GM19463 (cell line): ENCODE measurements at regions not wholly inside any gene's neighbourhood (a gene's known extent, or its start where the extent isn't known, plus 50 kb on each side); places are given as distances from the start of the nearest gene placed in this dataset.

Experiments
- ATAC-seq: cut with Tn5 transposase; IDR thresholded peaks from one replicate; pipeline ENCODE4 v1.9.1; 2021; ENCODE audit warnings: mild to moderate bottlenecking, moderate library complexity; ENCODE audit not compliant: unreplicated experiment

DNA sequence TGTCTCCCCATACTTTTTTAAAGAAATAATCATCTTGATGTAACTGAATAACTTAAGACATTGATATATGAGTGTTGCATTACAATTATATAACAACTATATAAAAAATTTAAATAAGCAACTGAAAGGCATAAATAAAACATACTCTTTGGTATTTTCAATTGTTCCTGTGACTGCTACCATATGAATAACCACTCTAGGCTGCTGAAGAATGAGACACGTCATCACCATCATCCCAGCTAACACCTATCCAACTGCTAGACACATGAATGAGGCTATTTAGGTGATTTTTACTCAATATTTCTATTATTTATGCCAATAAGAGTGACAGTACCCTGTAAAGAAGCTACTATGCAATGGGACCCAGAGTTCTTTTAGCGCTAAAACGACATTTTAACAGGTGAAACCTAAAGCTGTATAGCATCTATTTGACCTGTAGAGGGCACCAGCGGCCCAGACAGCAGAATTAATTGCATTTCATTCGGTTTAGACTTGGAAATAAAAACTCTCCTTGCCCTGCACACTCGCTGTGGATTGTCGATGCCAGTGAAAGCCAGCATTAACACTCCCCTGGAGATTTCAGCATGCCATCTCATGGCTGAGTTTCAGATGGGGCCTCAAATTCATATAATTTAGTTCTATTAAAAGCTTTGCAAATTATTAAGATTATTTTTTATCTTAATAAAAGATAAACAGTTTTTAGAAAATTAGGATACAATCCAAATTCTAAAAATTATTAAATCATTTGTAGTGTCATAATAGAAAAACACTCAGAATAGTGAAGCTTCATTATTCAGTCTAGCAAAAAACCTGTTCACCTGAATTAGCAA, 89.4 kb upstream of the MAP2 start:
- ATAC-seq, result peak; percentile 72

DNA sequence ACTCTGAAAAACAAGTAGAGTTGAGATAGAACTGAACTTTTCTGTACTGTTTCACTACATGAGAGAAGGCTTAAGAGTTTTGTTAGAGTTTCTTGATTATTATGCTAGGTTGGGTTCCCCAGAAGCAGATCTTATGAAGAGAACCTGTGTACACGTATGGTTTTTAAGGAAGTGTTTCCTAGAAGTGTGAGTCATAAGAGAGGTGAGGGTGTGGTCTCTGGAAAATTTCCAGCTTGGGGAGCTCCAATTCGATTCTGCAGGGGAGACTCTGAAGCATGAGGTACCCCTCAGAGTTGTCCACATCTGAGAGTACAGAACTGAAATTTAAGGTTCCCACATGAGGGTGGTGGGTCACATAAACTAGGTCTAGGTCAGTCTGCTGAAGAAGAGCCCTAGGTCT, 83.3 kb upstream of the MAP2 start:
- ATAC-seq, result no peak

DNA sequence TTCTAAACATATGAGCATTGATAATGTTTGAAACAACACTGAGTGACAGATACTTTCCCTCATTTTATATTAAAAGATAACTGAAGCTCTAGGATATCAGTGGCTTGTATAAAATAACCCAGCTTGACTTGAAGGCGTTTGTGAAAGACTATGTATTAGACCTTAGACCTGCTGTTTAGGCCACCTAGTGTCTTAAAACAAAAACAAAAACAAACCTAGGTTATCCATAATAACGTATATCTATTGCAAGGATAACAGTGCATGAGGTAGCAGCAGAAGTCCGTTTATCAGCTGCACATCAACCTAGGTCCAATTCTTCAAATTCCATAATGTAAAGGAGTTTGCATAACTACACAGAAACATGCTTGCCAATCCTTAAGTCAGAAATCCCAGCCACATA, 79.5 kb upstream of the MAP2 start:
- ATAC-seq, result no peak

DNA sequence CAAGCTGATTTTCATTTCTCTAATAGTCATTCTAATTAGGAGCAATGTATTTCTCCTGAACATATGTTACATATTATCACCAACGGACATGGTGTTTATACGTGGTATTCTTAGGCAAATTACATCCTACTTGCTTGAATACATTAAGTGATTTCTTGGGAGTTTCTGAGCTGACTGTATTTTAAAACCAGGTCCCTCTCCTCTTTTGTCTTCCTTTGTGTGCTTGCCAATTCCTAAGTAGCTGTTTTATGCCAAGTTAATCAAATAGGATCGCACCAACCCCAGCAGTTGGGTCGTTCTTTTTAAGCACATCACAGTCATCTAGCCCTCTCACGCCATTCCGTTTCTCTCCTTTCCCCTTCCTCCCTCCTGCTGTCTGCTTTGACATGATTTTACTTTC, 75.4 kb upstream of the MAP2 start:
- no peak for ATAC-seq

DNA sequence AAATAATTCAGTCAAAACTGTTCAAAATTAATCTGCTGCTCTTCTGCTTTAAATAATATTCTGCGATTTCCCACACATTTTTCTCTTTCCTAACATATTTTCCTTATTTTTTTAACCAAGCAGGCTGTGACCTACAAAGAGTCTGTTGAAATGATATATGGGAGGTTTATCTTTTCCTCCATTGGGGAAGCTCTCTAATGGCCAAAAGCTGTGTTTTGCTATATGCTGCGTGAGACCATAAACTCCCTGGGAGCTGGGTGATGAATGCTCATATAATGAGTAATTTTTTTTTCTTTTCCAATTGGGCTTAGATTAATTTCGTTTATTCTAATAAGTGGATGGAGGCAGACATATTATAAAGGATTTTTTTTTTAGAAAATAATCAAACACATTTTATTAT, 72.2 kb upstream of the MAP2 start:
- ATAC-seq, result no peak

DNA sequence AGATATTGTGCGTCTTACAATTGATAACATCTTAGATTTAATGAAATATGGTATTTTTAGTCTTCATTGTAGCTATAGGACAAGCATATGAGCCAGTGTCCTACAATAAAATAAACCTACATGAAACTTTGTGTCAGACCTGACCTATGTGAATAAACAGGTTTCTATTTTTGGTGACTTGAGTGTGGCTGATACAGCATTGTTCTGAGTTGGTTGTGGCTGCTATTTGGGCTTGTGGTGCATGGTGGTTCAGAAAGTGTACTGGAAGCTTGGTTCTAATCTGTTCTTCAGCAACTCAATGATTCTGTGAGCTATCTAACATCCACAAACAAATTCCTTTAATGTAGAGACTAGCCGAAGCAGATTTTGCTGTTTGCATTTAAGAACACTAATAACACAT, 64.9 kb upstream of the MAP2 start:
- no peak for ATAC-seq

DNA sequence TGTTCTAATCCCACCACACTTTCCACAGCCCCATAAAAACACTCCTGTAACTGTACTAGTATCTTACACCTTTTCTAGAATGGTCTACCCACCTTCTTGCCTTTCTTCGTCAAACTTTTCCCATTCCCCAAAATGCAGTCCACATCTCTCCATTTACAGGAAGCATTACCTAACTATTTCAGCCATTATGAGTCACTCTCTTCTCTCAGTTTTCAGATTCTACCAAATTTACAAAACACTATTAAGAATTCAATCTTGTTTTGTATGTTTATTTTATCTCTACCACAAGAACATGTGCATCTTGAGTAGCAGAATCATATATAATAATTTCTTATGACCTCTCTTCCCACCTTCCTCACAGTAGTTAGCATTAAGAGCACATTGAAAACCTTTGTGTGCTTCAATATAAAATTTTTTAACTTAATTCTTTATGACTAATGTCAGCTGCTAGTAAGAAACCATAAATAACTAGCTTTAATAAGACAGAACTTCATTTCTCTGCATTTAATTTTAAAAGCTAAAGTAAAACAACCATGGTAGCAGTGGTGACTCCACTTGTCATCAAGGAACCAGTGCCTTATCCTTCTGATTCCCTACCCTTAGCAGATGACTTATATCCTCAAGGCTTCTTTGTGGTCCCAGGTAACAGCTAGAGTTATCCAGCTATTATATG, 56.6 kb upstream of the MAP2 start:
- ATAC-seq, result no peak

DNA sequence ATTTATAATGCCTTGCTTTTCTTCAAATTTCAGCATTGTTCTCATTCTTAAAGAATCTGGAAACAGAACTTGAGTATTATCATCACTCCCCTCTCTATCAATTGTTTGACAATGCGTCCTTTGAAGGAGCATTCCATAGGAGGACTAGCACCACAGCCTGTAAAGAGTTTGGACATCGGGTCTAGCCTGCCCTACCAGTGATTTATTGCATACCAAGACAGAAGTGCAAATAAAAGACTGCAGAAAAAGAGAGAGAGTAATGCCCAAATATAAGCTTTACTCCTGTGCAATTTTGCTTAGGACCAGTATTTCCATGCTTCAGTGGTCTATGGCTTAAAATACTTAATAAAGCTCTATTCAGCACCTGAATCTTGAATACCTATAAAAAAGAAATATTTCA, 55.4 kb upstream of the MAP2 start:
- ATAC-seq, result no peak

DNA sequence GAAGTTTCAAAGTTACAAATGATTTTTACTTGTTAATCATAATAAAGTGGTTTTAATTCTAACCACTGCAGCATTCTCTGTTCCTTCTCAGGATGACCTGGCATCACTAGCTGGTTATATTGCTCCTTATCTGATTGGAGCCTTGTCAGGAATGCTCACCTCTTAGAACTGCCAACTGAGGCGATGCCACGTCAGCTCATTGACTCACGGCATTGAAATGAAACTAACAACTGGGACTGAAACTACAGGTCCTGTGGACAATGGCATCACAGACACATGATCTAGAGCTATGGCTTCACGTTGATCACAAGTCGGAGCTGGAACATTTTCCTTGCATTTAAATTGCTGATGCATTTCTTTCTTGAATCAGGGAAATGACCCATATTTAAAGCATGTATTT, 54.9 kb upstream of the MAP2 start:
- ATAC-seq, result peak; percentile 93

DNA sequence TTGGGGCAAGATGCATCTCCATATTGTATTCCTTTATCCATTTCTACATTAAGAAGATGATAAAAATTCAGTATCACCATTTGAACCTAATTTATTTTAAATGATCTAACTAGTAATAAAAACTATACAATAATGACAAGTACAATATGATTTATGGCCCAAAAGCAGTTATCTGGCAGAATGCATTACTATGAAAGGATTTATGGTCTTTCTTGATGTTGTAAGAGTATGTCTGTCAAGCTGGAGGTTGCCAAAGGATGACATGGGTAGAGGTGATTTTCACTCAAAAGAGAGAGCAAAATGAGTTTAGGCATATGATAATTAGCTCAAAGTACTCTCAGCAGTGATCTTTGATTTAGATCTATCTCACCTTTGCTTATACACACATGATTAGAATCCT, 54.2 kb upstream of the MAP2 start:
- ATAC-seq, result no peak

DNA sequence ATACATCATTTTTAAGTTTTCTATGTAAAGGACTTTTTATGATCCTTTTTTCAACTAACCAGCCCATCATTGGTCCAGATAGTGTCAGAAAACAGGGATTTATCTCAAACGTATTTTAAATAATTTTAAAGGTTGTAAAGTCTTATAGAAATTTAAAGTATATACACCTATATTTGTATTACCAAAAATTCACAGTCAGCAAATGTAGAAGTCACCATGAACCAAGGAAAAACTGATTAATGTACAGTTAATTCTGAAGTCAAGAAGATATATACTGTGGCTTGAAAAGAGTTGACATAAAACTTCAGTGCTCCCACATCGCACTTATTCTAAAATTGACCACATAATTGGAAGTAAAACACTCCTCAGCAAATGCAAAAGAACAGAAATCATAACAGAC, 52.4 kb upstream of the MAP2 start:
- no peak for ATAC-seq
